ENCODE measurements at regions not wholly inside any gene's neighbourhood (a gene's known extent, or its start where the extent isn't known, plus 50 kb on each side); places are given as distances from the start of the nearest gene placed in this dataset.

- TF ChIP-seq CTCF (conservative IDR thresholded peaks at IDR 0.05; ENCODE audit: low read depth, low read length) (no peak), EZH2 (IDR thresholded peaks at IDR 0.05; ENCODE audit: borderline replicate concordance, low read depth, low read length, poor library complexity, severe bottlenecking) (no peak)
Measured at GRCh38 chr6:90658497-90658896, 71.6 kb upstream of the MAP3K7 start.

Measured in A673 (cell line).